SU-DHL-6 (cell line): ENCODE measurements at regions not wholly inside any gene's neighbourhood (a gene's known extent, or its start where the extent isn't known, plus 50 kb on each side); places are given as distances from the start of the nearest gene placed in this dataset.

ENCODE experiments used
- EZH2phosphoT487 ChIP-seq: fragments of 200-600 bp; sonication (generic), shearing (Covaris generic); conservative IDR thresholded peaks from 2 replicates; pipeline ENCODE4 v1.6.1; 2018; ENCODE audit warnings: mild to moderate bottlenecking, antibody characterized with exemption, low read length, moderate library complexity, mixed read lengths
- TF ChIP-seq, protein P1 (sequence below): fragments of 200-600 bp; sonication (generic); IDR thresholded peaks from one replicate; pipeline ENCODE4 v1.5.1; 2017; ENCODE audit warnings: antibody characterized with exemption, mild to moderate bottlenecking, low read length, moderate library complexity; ENCODE audit not compliant: insufficient read depth, poor library complexity, severe bottlenecking

DNA sequence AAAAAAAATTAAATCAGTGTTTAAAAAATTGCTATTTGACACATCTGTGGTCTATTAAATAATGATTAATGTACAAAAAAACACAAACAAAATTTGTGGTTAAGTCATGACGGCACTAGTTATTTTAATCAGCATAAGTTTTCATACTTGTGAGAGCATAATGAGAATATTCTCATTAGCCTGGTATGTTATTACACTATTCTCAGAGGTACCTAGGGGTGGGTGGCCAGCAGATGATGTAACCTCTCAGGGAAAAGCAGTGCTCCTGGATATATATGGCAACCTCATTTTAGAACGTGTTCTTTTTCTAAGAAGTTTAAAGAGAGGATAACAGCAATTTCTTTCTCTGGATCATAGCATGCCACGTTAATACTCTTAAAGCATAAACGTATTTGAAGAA, 109.2 kb downstream of the GJA1 start:
- TF ChIP-seq, protein P1, sequence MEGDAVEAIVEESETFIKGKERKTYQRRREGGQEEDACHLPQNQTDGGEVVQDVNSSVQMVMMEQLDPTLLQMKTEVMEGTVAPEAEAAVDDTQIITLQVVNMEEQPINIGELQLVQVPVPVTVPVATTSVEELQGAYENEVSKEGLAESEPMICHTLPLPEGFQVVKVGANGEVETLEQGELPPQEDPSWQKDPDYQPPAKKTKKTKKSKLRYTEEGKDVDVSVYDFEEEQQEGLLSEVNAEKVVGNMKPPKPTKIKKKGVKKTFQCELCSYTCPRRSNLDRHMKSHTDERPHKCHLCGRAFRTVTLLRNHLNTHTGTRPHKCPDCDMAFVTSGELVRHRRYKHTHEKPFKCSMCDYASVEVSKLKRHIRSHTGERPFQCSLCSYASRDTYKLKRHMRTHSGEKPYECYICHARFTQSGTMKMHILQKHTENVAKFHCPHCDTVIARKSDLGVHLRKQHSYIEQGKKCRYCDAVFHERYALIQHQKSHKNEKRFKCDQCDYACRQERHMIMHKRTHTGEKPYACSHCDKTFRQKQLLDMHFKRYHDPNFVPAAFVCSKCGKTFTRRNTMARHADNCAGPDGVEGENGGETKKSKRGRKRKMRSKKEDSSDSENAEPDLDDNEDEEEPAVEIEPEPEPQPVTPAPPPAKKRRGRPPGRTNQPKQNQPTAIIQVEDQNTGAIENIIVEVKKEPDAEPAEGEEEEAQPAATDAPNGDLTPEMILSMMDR = no peak
- TF ChIP-seq EZH2phosphoT487 = no peak
